AG04450 (cell line): ENCODE measurements at regions not wholly inside any gene's neighbourhood (a gene's known extent, or its start where the extent isn't known, plus 50 kb on each side); places are given as distances from the start of the nearest gene placed in this dataset.

Experiments used
- CTCF ChIA-PET: fragments of 300-600, 350-600 bp; formaldehyde crosslinking; extraction: SDS; loops from one replicate; lab custom pipeline; 2022; ENCODE audit warnings: antibody characterized with exemption, inconsistent platforms; lab: Charles Lee
- POLR2A ChIA-PET: fragments of 350-600 bp; formaldehyde crosslinking; extraction: SDS; loops from one replicate; lab custom pipeline; 2021; ENCODE audit warnings: antibody characterized with exemption, inconsistent platforms; lab: Yijun Ruan, JAX
- DNase-seq: peaks from one replicate; pipeline ENCODE4 v3.0.0-alpha.2; 2011; ENCODE audit warnings: low read depth, low spot score
- H3K27ac ChIP-seq: one replicate; pipeline ENCODE4 v1.5.1; 2012; ENCODE audit warnings: low read depth, low read length, control low read depth
- H3K27me3 ChIP-seq: one replicate; pipeline ENCODE4 v1.6.0; 2012; ENCODE audit warnings: low read length; ENCODE audit not compliant: control insufficient read depth, insufficient read depth
- H3K4me3 ChIP-seq: 2 replicates; pipeline ENCODE4 v1.5.1; 2011; ENCODE audit warnings: mild to moderate bottlenecking, low read depth, low read length, control low read depth
- H3K9me3 ChIP-seq: 2 replicates; pipeline ENCODE4 v1.5.1; 2012; ENCODE audit warnings: low read length; ENCODE audit not compliant: control insufficient read depth, insufficient read depth
- TF ChIP-seq, protein P1 (sequence below): IDR thresholded peaks from 2 replicates; pipeline ENCODE4 v1.5.1; 2011; ENCODE audit warnings: low read depth, low read length, control low read depth, inconsistent platforms

DNA sequence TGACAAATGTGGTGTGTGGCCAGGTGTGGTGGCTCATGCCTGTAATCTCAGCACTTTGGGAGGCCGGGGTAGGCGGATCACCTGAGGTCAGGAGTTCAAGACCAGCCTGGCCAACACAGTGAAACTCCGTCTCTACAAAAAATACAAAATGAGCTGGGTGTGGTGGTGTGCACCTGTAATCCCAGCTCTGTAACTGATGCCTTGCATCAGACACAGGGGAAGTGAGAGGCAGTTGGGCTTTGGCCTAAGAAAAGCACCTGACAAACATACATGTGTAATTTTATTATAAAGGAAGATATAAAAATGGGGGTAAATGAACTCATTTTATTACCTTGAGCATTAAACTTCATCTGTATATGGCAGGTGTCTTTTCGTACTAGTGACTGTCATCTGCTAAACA is 66.7 kb upstream of the FAM136A start:
- ChIA-PET CTCF (interaction anchor here (1.1 kb wide), 1 partner anchor 28 kb away, joined by 3 read pairs; no protein-coding TSS in a partner anchor), POLR2A (no interaction called here)
- peaks cover 5% of the 10 kb centered on the region for H3K27me3 ChIP-seq
- TF ChIP-seq, protein P1, sequence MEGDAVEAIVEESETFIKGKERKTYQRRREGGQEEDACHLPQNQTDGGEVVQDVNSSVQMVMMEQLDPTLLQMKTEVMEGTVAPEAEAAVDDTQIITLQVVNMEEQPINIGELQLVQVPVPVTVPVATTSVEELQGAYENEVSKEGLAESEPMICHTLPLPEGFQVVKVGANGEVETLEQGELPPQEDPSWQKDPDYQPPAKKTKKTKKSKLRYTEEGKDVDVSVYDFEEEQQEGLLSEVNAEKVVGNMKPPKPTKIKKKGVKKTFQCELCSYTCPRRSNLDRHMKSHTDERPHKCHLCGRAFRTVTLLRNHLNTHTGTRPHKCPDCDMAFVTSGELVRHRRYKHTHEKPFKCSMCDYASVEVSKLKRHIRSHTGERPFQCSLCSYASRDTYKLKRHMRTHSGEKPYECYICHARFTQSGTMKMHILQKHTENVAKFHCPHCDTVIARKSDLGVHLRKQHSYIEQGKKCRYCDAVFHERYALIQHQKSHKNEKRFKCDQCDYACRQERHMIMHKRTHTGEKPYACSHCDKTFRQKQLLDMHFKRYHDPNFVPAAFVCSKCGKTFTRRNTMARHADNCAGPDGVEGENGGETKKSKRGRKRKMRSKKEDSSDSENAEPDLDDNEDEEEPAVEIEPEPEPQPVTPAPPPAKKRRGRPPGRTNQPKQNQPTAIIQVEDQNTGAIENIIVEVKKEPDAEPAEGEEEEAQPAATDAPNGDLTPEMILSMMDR = no peak
- no peak overlapping the region for H3K4me3 ChIP-seq
- DNase-seq = no peak
- H3K27ac ChIP-seq = no peak overlapping the region
- no peaks in the 10 kb centered on the region for H3K9me3 ChIP-seq

GRCh38 chr2:70367722-70368323 is 66.0 kb upstream of the FAM136A start:
- POLR2A ChIA-PET = no interaction called here
- Histone ChIP-seq H3K4me3 (no peak overlapping the region), H3K9me3 (no peaks in the 10 kb centered on the region), H3K27me3 (peaks cover 5% of the 10 kb centered on the region), H3K27ac (no peak overlapping the region)
- CTCF ChIA-PET = interaction anchor here (1.1 kb wide), 1 partner anchor 27 kb away, joined by 3 read pairs; no protein-coding TSS in a partner anchor
- DNase-seq = no peak
- TF ChIP-seq, protein P1 = no peak

DNA sequence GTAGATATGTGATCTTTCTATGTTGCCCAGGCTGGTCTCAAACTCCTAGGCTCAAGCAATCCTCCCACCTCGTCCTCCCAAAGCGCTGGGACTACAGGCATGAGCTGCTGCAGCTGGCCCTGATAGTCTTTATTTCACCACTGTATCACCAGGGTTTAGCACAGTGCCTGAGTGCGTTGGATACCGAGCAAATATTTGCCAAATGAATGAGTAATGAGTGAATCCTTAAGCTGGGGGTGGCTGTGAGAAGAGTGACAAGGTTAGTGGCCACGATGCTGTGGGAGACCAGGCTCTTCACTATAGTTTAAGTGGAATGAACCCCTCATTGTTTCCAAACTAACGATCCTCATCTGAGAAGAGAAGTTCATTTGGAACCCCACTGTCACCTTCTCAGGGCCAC is 60.8 kb upstream of the FAM136A start:
- POLR2A ChIA-PET = no interaction called here
- no peak overlapping the region for H3K27ac ChIP-seq
- CTCF ChIA-PET = no interaction called here
- H3K27me3 ChIP-seq = peaks cover 5% of the 10 kb centered on the region
- no peak for DNase-seq
- H3K9me3 ChIP-seq = no peaks in the 10 kb centered on the region
- no peak overlapping the region for H3K4me3 ChIP-seq
- TF ChIP-seq, protein P1 = no peak

- peaks cover 3% of the 10 kb centered on the region for H3K27me3 ChIP-seq
- CTCF ChIA-PET = no interaction called here
- no peaks in the 10 kb centered on the region for H3K9me3 ChIP-seq
- no peak overlapping the region for H3K4me3 ChIP-seq
- H3K27ac ChIP-seq = no peak overlapping the region
- DNase-seq = no peak
- TF ChIP-seq, protein P1 = no peak
- POLR2A ChIA-PET = no interaction called here
Measured at GRCh38 chr2:70360661-70361270, 58.9 kb upstream of the FAM136A start.

DNA sequence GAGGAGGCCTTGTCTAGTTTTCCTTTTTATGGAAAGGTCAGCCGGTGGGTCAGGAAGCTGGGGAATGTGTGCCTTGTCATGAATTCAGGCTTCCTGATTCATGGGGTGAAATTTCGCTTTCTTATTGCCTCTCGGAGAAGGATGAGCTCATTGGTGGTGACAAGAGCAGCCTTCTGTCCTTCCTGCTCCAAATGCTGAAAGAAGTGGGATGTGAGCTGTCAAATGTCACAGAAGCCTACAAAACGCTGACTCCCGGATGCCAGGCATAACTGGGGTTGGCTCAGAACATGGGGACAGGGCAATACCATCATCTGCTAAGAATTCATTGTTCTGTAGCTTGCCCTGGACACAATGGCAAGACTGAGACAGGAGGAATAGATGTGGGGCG is 55.8 kb upstream of the FAM136A start:
- TF ChIP-seq, protein P1 = no peak
- ChIA-PET CTCF (no interaction called here), POLR2A (no interaction called here)
- DNase-seq = no peak
- Histone ChIP-seq H3K27ac (no peak overlapping the region), H3K4me3 (no peak overlapping the region), H3K9me3 (no peaks in the 10 kb centered on the region), H3K27me3 (no peaks in the 10 kb centered on the region)
